Caco-2 (cell line): ENCODE measurements at regions not wholly inside any gene's neighbourhood (a gene's known extent, or its start where the extent isn't known, plus 50 kb on each side); places are given as distances from the start of the nearest gene placed in this dataset.

Experiments used
- BruUV-seq: library from RNA; stranded (reverse); fragments of 400-500 nt; replicated peaks from 2 replicates; lab custom pipeline; 2021; lab: Mats Ljungman, UMichigan
- CTCF ChIA-PET: fragments of 300-600 bp; sonication (Branson Sonifier 250); formaldehyde crosslinking; loops from one replicate; lab custom pipeline; 2022; ENCODE audit warnings: antibody characterized with exemption; lab: Charles Lee
- POLR2A ChIA-PET: fragments of 300-600 bp; sonication (Branson Sonifier 250); formaldehyde crosslinking; loops from one replicate; lab custom pipeline; 2022; ENCODE audit warnings: antibody characterized with exemption; lab: Charles Lee
- DNase-seq, 2 experiments: peaks; one replicate each; pipeline versions ENCODE4 v3.0.0 to v3.0.0-alpha.2; 2020 to 2022
- H3K27me3 ChIP-seq: replicated peaks from 2 replicates; pipeline ENCODE4 v1.6.0; 2011; ENCODE audit warnings: low read length; ENCODE audit not compliant: control insufficient read depth, insufficient read depth
- H3K36me3 ChIP-seq: 2 replicates; pipeline ENCODE4 v1.5.1; 2011; ENCODE audit warnings: low read length; ENCODE audit not compliant: control insufficient read depth, insufficient read depth
- H3K4me1 ChIP-seq: fragments of 250-450 bp; sonication (Bioruptor Pico); 2 replicates; pipeline ENCODE4 v1.5.1; 2020; ENCODE audit warnings: mild to moderate bottlenecking
- H3K4me3 ChIP-seq: 2 replicates; pipeline ENCODE4 v1.5.1; 2011; ENCODE audit warnings: low read depth, mild to moderate bottlenecking, control low read depth, low read length
- H3K9me3 ChIP-seq: fragments of 250-450 bp; sonication (Bioruptor Pico); 2 replicates; pipeline ENCODE4 v1.5.1; 2020; ENCODE audit warnings: mild to moderate bottlenecking, moderate library complexity
- H3K27ac Mint-ChIP-seq: one replicate; pipeline ENCODE4 v1.8.0; 2022; ENCODE audit warnings: mixed read lengths; ENCODE audit not compliant: unreplicated experiment
- H3K27me3 Mint-ChIP-seq: one replicate; pipeline ENCODE4 v1.8.0; 2022; ENCODE audit warnings: mixed read lengths; ENCODE audit not compliant: insufficient read depth, unreplicated experiment
- H3K36me3 Mint-ChIP-seq: one replicate; pipeline ENCODE4 v1.8.0; 2022; ENCODE audit warnings: mild to moderate bottlenecking, mixed read lengths; ENCODE audit not compliant: insufficient read depth, unreplicated experiment
- H3K4me1 Mint-ChIP-seq: one replicate; pipeline ENCODE4 v1.8.0; 2022; ENCODE audit warnings: low read depth, mixed read lengths; ENCODE audit not compliant: unreplicated experiment
- H3K4me3 Mint-ChIP-seq: one replicate; pipeline ENCODE4 v1.8.0; 2022; ENCODE audit warnings: mild to moderate bottlenecking, moderate library complexity, mixed read lengths; ENCODE audit not compliant: unreplicated experiment
- H3K9me3 Mint-ChIP-seq: one replicate; pipeline ENCODE4 v1.8.0; 2022; ENCODE audit warnings: mixed read lengths; ENCODE audit not compliant: unreplicated experiment
- intact Hi-C: fragments of 100-400 bp; cut with micrococcal nuclease; formaldehyde crosslinking; loops from one replicate; pipeline ENCODE4 v1.10.0; 2022; ENCODE audit not compliant: unreplicated experiment
- TF ChIP-seq, protein P1 (sequence below), 2 experiments: fragments of 200-600 bp in 1 of 2; IDR thresholded peaks; 1 replicate in 1 of 2; 2 replicates in 1 of 2; pipeline versions ENCODE4 v1.5.1 to v1.8.0; 2011 to 2022; ENCODE audit warnings: antibody characterized with exemption in 1 of 2, control low read depth in 1 of 2, inconsistent platforms in 1 of 2, low read depth in 1 of 2, low read length in 1 of 2, mild to moderate bottlenecking in 1 of 2, moderate library complexity in 1 of 2; ENCODE audit not compliant: insufficient read depth in 1 of 2, severe bottlenecking in 1 of 2, unreplicated experiment in 1 of 2

DNA sequence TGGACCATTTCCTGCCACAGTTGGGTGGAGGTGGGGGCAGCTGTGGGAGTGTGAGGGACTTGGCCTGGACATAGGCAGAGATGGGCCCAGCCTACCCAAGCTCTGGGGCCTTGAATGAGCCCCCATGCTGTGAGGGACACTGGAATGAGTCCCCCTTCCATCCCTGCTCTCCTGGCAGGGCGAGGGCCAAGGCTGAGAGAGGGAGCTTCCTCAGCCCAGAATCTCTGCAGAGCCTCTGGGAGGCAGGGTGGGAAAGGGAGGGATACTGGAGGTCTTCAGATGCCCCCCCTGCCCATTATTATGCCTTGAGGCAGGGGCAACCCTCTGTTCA, 124.5 kb upstream of the PJA1 start:
- TF ChIP-seq, protein P1, sequence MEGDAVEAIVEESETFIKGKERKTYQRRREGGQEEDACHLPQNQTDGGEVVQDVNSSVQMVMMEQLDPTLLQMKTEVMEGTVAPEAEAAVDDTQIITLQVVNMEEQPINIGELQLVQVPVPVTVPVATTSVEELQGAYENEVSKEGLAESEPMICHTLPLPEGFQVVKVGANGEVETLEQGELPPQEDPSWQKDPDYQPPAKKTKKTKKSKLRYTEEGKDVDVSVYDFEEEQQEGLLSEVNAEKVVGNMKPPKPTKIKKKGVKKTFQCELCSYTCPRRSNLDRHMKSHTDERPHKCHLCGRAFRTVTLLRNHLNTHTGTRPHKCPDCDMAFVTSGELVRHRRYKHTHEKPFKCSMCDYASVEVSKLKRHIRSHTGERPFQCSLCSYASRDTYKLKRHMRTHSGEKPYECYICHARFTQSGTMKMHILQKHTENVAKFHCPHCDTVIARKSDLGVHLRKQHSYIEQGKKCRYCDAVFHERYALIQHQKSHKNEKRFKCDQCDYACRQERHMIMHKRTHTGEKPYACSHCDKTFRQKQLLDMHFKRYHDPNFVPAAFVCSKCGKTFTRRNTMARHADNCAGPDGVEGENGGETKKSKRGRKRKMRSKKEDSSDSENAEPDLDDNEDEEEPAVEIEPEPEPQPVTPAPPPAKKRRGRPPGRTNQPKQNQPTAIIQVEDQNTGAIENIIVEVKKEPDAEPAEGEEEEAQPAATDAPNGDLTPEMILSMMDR (IDR thresholded peaks at IDR 0.05; ENCODE audit: insufficient read depth in 1 of 2, low read depth in 1 of 2, low read length in 1 of 2, severe bottlenecking in 1 of 2, unreplicated experiment in 1 of 2): no peak
- H3K9me3 Mint-ChIP-seq: no peaks in the 10 kb centered on the region
- no peaks in the 10 kb centered on the region for H3K4me1 ChIP-seq
- no peaks in the 10 kb centered on the region for H3K27me3 Mint-ChIP-seq
- H3K9me3 ChIP-seq: no peaks in the 10 kb centered on the region
- no peak overlapping the region for H3K4me3 ChIP-seq
- intact Hi-C loops: loop anchor here (2.0 to 5.0 kb wide), 2 partner anchors 67 to 131 kb away; no protein-coding TSS in a partner anchor
- ChIA-PET POLR2A (no interaction called here), CTCF (interaction anchor here (0.6 kb wide), 1 partner anchor 19 kb away, joined by 4 read pairs; no protein-coding TSS in a partner anchor)
- H3K36me3 Mint-ChIP-seq: no peaks in the 10 kb centered on the region
- no peak overlapping the region for H3K4me3 Mint-ChIP-seq
- no peak overlapping the region for H3K27ac Mint-ChIP-seq
- H3K27me3 ChIP-seq: no peaks in the 10 kb centered on the region
- no peaks in the 10 kb centered on the region for H3K36me3 ChIP-seq
- no TSS peak for BruUV-seq
- no peaks in the 10 kb centered on the region for H3K4me1 Mint-ChIP-seq
- DNase-seq: no peak

DNA sequence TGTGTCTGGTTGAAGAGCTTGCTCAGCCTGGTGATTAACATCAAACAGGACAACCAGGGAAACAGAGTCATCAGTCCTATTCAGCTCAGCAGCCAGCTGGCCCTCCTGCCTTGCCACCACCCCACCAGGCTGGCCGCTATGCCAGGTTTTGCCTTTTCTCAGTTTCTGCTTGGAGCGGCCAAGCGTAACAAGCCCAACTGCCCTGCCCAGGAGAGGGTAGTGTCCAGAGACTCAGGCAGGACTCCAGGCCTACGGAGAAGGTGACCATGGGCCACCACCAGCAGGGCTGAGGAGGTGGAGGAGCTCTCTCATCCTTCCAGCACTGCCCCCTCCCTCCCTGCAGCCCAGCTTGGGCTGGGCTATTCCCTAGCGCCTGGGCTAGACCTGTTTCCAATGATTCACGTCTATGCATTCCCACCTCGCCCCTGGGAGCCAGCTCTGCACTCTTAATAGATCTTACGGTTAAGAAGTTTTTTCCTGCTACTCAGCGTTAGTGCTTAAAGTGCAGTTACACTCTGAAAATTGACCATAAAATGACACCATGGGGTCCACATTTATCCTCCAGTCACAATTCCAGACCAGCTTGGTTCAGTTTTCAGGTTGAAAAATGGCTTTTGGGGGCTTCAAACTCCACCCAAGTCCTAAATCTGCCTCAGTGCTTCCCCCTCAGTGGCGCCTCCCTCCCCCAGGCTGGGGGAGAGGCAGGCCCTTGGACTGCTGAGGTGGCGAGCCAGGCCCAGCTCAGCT, 124.0 kb upstream of the PJA1 start:
- no peaks in the 10 kb centered on the region for H3K4me1 Mint-ChIP-seq
- Histone ChIP-seq H3K36me3 (no peaks in the 10 kb centered on the region), H3K4me1 (no peaks in the 10 kb centered on the region), H3K27me3 (no peaks in the 10 kb centered on the region), H3K4me3 (no peak overlapping the region), H3K9me3 (no peaks in the 10 kb centered on the region)
- intact Hi-C loops: loop anchor here (2.0 to 5.0 kb wide), 2 partner anchors 67 to 130 kb away; no protein-coding TSS in a partner anchor
- BruUV-seq: no TSS peak
- H3K4me3 Mint-ChIP-seq: no peak overlapping the region
- TF ChIP-seq, protein P1 (IDR thresholded peaks at IDR 0.05; ENCODE audit: insufficient read depth in 1 of 2, low read depth in 1 of 2, low read length in 1 of 2, severe bottlenecking in 1 of 2, unreplicated experiment in 1 of 2): no peak
- ChIA-PET POLR2A (no interaction called here), CTCF (interaction anchor here (0.6 kb wide), 1 partner anchor 18 kb away, joined by 4 read pairs; no protein-coding TSS in a partner anchor)
- H3K36me3 Mint-ChIP-seq: no peaks in the 10 kb centered on the region
- no peaks in the 10 kb centered on the region for H3K9me3 Mint-ChIP-seq
- DNase-seq: no peak
- no peak overlapping the region for H3K27ac Mint-ChIP-seq
- H3K27me3 Mint-ChIP-seq: no peaks in the 10 kb centered on the region

DNA sequence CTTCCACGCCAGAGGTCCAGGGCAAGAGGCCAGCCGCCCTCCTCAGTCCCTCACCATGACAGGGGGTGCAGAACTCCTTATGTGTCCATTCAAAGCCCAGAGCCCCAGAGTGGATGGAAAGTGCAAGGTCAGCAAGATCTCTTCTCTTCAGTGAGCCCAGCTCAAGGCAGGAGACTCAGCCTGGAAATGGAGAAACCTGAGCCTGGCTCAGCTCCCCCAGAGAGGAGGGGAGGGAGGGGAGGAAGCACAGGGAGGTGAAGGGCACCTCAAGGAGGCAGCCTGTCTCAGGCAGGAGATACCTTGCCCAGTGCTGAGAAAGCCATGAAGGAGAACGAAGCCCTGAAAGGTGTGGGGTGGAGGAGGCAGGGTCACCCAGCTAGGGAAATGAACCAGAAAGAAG, 121.8 kb upstream of the PJA1 start:
- Mint-ChIP-seq H3K27ac (no peak overlapping the region), H3K36me3 (no peaks in the 10 kb centered on the region), H3K9me3 (no peaks in the 10 kb centered on the region), H3K27me3 (no peaks in the 10 kb centered on the region), H3K4me3 (no peak overlapping the region), H3K4me1 (no peaks in the 10 kb centered on the region)
- no TSS peak for BruUV-seq
- TF ChIP-seq, protein P1 (IDR thresholded peaks at IDR 0.05; ENCODE audit: insufficient read depth in 1 of 2, low read depth in 1 of 2, low read length in 1 of 2, severe bottlenecking in 1 of 2, unreplicated experiment in 1 of 2): no peak
- intact Hi-C loops: loop anchor here (5.0 kb wide), 1 partner anchor 65 kb away; no protein-coding TSS in a partner anchor
- H3K9me3 ChIP-seq: no peaks in the 10 kb centered on the region
- H3K4me3 ChIP-seq: no peak overlapping the region
- H3K4me1 ChIP-seq: no peaks in the 10 kb centered on the region
- ChIA-PET CTCF (interaction anchor here (0.8 kb wide), 1 partner anchor 459 kb away, joined by 3 read pairs; no protein-coding TSS in a partner anchor), POLR2A (no interaction called here)
- no peaks in the 10 kb centered on the region for H3K36me3 ChIP-seq
- no peak for DNase-seq
- no peaks in the 10 kb centered on the region for H3K27me3 ChIP-seq
